C4-2B (cell line): ENCODE measurements at regions not wholly inside any gene's neighbourhood (a gene's known extent, or its start where the extent isn't known, plus 50 kb on each side); places are given as distances from the start of the nearest gene placed in this dataset.

ENCODE experiments used
- H3K27ac ChIP-seq: fragments of 450-650 bp; 2 replicates; pipeline ENCODE4 v1.5.1; 2017
- ZFX ChIP-seq: fragments of 450-650 bp; IDR thresholded peaks from 2 replicates; pipeline ENCODE4 v1.6.1; 2017
- TF ChIP-seq, protein P1 (sequence below): fragments of 450-650 bp; conservative IDR thresholded peaks from 2 replicates; pipeline ENCODE4 v1.5.1; 2017; ENCODE audit warnings: mild to moderate bottlenecking

DNA sequence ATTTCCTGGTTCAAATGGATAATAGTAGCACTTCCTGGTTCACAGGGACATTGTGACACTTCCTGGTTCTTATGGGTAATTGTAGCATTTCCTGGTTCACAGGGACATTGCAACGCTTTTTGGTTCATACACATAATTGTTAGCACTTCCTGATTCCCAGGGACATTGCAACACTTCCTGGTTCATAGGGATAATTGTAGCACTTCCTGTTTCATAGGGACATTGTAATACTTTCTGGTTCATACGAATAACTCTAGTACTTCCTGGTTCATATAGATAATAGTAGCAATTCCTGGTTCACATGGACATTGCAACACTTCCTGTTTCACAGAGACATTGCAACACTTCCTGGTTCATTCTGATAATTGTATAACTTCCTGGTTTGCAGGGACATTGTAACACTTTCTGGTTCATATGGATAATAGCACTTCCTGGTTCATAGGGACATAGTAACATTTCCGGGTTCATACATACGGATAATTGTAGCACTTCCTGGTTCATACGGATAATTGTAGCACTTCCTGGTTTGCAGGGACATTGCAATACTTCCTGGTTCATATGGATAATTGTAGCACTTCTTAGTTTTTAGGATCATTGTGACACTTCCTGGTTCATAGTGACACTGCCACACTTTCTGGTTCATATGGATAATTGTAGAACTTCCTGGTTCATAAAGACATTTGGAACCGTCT, 61.6 kb upstream of the CD99 start:
- H3K27ac ChIP-seq: no peak overlapping the region
- TF ChIP-seq, protein P1, sequence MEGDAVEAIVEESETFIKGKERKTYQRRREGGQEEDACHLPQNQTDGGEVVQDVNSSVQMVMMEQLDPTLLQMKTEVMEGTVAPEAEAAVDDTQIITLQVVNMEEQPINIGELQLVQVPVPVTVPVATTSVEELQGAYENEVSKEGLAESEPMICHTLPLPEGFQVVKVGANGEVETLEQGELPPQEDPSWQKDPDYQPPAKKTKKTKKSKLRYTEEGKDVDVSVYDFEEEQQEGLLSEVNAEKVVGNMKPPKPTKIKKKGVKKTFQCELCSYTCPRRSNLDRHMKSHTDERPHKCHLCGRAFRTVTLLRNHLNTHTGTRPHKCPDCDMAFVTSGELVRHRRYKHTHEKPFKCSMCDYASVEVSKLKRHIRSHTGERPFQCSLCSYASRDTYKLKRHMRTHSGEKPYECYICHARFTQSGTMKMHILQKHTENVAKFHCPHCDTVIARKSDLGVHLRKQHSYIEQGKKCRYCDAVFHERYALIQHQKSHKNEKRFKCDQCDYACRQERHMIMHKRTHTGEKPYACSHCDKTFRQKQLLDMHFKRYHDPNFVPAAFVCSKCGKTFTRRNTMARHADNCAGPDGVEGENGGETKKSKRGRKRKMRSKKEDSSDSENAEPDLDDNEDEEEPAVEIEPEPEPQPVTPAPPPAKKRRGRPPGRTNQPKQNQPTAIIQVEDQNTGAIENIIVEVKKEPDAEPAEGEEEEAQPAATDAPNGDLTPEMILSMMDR: no peak
- no peak for TF ChIP-seq ZFX

DNA sequence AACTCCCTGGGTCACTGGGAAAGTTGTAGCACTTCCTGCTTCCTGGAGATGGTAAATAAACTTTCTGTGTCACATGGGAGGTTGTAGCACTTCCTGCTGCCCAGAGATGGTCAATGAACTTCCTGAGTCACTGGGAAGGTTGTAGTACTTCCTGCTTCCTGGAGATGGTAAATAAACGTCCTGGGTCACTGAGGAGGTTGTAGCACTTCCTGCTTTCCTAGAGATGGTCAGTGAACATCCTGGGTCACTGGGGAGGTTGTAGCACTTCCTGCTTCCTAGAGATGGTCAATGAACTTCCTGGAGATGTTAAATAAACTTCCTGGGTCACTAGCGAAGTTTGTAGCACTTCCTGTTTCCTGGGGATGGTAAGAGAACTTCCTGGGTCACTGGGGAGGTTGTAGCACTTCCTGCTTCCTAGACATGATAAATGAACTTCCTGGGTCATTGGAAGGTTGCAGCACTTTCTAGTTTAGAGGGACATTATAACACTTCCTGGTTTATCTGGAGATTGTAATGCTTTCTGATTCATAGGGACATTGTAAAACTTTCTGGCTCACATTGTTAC, 62.3 kb upstream of the CD99 start:
- H3K27ac ChIP-seq: no peak overlapping the region
- TF ChIP-seq, protein P1: no peak
- no peak for TF ChIP-seq ZFX

DNA sequence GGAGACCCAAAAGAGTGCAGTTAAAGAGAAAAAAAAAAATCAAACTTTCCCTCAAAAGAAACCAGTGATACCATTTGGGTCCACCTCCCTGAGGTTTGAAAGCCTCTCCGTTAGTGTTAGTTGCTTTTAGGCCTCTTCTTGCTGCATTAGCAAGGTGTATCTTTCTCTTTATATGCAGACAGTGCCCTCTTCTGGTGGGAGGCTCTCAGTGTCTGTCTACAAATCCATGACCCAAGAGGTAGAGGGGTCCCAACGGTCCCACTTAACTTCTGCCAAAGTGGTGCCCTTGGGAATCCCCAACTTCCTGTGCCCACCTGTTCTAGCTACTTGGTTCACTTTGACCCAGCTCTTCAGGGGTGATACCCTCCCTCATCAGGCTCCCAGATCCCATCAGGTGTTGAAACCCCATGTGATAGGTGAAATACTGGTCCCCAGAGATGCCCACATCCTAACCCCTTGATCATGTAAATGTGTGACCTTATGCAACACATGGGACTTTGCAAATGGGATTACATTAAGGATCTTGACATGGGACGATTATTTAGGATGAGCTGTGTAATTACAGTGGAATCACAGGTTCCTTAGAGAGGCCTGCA, 63.7 kb upstream of the CD99 start:
- H3K27ac ChIP-seq: no peak overlapping the region
- TF ChIP-seq, protein P1: peak; percentile 40
- TF ChIP-seq ZFX: no peak

DNA sequence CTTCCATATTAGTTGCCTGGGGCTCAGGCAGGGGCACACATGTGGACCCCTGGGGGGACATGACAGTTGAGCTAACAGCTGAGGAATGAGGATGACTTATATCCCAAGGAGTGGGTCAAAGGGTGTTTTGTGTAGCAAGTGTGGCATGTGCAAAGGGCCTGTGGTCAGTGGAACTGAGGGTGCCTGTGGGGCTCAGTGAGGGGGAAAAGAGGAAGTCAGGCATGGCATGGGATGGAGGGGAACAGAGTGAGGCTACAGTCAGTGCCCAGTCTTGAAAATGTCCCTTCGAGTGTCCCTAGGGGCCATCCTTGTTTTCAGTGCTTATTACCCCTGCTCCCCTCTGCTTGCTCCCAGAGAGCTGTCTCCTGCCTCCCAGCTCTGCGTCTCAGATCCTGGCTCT, 64.3 kb upstream of the CD99 start:
- H3K27ac ChIP-seq: no peak overlapping the region
- TF ChIP-seq ZFX: no peak
- TF ChIP-seq, protein P1: no peak

DNA sequence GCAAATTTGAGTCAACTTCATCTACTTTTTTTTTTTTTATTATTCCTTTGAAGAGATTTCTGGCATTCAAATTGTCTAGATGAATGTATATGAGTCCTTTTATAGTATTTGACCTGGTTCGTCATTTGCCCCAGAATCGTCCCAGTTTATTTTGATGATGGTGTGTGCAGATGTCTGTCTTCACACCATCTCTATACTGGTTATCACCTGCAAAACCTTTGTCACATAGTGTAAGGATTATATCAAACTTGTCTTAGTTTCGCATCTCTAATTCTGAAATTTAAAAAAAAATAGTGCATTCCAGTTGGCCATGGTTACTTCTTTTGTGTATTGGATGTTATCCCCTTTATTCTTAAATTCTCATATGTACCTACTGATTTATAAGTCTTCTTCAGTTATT, 70.5 kb upstream of the CD99 start:
- H3K27ac ChIP-seq: no peak overlapping the region

DNA sequence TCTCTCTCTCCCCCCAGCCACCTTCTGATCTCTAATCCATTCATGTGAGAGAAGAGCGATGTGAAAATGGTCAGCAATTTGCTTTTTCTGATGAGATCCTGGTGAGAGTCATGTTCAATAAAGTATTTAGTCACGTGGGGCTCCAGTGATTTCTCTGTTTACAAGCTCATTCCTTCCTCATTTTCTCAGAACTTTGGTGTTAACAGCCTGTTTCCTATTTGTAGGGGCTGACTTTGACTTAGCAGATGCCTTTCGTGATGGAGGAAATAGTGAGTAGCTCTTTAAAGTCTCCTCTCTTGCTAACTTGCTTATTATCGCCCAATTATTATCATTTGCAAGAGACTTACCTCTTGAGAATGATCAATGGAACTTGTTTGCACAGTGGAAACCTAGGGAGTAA, 72.6 kb upstream of the CD99 start:
- H3K27ac ChIP-seq: no peak overlapping the region
- TF ChIP-seq, protein P1: no peak
- TF ChIP-seq ZFX: no peak

More for the DNA sequence above, 70.5 kb upstream of the CD99 start:
- TF ChIP-seq, protein P1: no peak
- no peak for TF ChIP-seq ZFX

DNA sequence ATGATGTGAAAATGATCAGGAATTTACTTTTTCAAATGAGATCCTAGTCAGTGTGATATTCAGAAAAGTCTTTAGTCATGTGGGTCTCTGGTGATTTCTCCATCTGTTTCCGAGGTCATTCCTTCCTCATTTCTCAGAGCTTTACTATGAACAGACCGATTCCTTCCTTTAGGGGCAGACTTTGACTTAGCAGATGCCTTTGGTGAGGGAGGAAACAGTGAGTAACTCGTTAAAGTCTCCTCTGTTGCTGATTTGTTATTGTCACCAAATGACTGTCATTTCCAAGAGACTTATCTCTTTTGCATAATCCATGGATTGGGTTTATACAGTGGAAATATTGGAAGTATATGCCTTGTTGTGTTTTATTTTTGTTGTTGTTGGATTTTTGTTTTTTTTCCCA, 76.2 kb upstream of the CD99 start:
- no peak overlapping the region for H3K27ac ChIP-seq
- TF ChIP-seq, protein P1: no peak
- TF ChIP-seq ZFX: no peak
